NCI-H460 (cell line): ENCODE measurements at regions not wholly inside any gene's neighbourhood (a gene's known extent, or its start where the extent isn't known, plus 50 kb on each side); places are given as distances from the start of the nearest gene placed in this dataset.
"Not testable (repeated sequence)": the region's sequence is repeated elsewhere in the genome, so short reads cannot be mapped to it uniquely, and the experiment has no call there.

ENCODE experiments used
- DNase-seq: peaks from one replicate; pipeline ENCODE4 v3.0.0-alpha.2; 2016; ENCODE audit warnings: low read depth; ENCODE audit errors: extremely low read depth

DNA sequence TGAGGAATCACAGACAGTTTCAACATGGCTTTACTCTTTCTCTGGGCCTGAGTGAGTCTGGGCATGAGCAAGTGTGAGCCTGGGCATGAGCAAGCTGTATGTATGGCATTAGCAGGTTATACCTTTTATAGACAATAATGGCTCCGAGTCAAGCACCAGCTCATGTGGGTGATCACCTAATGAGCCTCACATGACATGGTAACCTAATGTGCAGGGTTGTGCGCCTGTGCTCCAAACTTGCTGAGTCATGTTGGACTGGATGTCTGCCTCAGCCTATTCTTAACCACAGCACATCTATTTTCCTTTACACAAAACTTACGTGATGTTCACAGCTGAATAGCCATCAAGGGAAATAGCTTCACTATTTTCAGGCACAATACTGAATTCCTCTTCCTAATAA is 236.2 kb upstream of the NRIP1 start:
- no peak for DNase-seq

DNA sequence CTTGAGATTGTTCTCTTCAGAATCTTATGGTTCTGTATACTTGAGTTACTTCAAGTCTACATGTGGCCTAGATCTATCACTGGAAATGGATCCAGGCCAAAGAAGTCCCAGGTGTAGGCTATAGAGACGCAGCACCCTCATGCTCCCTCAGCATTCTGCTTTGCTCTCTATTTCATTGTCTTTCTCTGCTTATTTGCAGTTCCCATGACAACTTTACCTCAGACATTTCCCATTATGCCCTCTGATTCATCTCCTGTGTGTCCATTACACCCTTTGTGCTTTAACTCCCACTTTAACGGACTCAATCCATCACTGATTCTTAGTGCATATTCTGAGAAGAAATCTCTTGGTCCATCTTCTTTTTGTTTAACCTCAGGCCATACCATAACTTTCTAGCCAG is 236.9 kb upstream of the NRIP1 start:
- no peak for DNase-seq

DNA sequence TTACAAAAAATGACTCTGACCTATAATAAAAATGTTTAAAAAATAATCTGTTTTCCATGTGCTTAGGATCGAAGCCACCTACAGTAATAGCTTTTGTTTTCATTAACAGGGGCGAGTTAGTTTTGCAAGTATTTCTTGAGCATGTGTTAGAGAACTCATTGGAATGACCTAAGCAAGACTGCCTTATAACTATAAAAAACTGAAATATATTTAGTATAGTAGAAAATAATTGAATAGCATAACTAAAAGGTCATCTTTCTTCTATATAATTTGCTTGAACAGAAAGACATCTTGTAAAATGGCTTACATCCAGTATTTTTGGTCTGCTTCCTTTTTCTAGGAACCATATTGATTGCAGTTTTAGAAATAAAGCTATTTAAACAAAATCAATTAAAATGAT is 241.5 kb upstream of the NRIP1 start:
- DNase-seq, result no peak

DNA sequence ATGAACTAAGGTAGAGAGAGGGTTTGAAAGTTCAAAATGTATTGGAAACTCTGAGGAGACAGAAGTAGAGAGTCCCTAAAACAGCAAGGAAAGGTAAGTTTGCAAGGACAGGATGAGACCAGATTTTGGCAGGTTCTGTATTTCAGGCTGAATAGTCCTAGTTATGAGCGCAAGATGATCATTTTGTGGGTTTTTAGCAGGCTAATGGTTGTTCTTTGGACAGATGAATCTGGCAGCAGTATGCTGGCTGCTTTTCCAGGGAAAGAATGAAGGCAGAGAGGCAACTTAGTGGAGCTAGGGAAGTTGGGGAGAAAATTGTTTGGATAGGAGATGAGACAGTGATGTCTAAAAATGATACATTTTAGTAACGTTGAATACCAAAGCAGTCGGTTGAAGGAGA is 243.5 kb upstream of the NRIP1 start:
- no peak for DNase-seq

DNA sequence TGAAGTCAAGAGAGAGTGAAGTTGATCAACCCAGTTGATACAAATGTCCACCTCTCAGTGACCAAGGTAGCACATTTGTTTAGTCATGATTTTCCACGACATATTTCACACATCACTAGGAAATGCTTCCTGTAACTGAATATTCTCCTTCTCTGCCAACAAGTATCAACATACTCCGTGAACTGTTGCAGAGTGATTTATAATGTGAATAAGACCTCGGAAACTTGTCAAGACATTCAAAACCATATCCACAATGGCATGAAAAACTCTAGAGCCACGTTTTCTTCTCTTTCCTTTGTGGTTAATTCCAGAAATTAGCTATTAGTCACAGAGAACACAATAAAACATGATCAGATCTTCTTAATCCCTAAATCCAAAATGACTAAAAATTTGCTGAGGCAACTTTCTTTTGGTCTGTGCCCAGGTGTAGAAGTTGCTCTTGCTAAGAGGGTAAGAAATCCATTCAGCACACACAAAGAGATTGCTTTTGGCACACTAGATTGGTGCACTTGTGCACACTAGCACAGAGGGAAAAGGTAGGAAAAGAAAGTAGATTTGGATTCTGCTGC is 244.3 kb upstream of the NRIP1 start:
- no peak for DNase-seq

DNA sequence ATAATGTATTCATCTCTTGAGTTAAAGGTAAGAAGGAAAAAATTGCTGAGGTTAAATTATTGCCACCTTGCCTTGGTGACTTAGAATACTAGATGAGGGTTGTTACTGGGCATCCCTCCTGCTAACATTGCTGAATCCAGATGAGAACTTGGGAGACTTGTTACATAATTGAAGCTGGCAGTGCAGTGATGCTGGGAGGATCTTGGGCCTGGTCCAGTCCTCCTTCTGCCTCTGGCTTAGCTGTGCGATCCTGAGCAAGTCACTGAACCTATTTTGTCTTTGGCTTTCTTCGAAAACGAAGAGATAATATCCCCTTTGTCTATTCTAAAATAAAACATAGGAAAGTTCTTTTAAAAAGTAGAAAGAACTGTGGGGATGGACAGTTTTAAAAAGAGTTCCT is 244.9 kb upstream of the NRIP1 start:
- DNase-seq, result no peak

DNA sequence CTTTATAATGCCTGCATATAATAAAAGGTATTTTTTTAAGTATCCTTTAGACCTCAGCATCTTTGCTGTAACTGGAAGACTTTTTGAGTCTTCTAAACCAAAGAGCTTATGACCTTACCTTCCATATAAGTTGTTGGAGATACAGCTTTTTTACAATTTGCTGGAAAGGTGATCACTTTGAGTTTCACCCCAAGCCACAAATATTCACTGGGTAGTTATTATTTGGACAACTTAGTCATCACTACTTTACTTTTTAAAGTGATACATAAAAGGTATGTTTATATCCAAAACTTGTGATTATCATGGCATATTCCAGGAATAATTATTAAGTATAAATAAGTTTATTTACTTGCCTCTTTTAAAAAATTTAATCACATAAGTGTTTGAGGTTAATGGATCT is 246.7 kb upstream of the NRIP1 start:
- no peak for DNase-seq

DNA sequence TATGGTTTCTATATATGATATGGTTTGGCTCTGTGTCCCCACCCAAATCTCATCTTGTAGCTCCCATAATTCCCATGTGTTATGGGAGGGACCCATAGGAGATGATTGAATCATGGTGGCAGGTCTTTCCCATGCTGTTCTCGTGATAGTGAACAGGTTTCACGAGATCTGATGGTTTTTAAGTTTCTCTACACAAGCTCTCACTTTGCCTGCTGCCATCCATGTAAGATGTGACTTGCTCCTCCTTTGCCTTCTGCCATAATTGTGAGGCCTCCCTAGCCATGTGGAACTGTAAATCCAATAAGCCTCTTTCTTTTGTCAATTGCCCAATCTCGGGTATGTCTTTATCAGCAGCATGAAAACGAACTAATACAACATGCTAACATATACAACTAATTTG is 252.2 kb upstream of the NRIP1 start:
- not testable (repeated sequence) for DNase-seq

DNA sequence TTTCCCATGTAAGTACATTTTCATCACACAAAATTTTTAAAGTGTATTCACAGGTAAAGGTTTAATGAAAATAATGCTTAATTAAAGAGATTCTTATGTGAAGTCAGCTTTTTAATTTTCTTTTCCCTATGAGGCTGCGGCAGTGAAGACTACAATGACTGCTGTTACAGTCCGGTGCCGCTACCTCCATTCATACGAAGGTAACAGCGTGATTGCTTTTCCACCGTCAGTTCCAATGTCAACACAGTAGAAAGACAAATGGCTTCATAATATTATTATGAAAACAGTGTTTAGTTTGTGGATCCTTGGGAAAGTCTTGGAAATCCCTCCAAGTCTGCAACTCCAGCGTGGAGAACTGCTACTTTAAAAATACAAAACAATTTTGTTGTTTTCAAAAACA is 254.9 kb upstream of the NRIP1 start:
- DNase-seq, result no peak

DNA sequence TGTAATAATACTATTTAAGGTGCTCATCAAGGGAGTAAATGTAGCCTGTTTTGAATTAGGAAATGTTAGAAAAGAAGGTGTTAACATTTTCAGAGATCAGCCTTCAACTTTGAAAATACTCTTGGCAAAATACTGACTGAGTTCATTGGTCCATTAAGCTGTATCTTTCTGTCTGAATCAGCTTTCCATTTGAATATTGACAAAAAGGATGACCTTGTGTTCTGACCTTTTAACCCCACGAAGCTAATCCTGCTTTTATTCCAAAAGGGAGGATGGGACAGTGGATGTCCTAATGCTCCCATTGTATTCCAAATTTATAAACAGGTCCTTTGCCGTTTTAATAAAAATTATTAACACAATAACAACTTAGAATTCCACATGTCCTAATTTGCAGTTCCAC is 259.7 kb upstream of the NRIP1 start:
- DNase-seq, result no peak

DNA sequence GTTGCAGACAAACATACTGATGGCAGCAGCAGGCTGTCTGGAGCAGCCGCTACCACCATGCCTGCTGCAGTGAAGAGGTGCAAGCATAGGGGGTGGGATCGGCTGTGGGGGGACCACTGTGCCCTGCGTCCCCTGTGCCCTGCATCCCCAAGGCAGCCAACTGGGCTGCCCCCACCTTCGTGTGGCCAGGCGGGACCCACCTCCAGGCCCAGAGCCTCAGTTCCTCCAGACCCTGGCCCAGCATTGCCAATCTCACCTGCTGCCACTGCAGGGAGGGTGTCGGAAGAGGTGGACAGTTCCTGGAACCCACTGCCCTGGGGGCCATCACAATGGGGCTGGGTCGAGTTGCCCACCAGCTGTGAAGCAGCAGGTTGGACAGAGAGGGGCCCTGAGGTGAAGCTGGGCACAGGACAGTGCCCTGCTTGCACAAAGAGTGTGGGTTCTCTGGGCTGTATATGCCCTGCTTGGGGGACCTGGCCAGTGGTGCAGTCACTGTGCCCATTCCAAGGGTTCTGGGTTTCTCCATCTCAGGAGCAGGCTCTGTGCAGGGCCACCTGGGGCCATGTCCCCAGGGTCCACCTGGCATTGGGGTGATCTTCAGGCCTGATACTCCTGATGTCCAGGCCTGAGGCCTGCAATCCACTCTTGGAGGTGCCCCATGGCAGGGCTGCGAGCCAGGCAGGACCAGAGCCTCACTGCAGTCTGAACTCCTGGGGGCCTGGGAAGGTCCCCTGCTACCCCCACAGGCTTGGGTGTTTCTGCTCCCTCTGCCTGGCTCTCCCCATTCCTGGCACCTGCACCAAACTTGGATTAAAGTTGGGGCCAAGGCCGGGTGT is 261.4 kb upstream of the NRIP1 start:
- DNase-seq, result no peak

DNA sequence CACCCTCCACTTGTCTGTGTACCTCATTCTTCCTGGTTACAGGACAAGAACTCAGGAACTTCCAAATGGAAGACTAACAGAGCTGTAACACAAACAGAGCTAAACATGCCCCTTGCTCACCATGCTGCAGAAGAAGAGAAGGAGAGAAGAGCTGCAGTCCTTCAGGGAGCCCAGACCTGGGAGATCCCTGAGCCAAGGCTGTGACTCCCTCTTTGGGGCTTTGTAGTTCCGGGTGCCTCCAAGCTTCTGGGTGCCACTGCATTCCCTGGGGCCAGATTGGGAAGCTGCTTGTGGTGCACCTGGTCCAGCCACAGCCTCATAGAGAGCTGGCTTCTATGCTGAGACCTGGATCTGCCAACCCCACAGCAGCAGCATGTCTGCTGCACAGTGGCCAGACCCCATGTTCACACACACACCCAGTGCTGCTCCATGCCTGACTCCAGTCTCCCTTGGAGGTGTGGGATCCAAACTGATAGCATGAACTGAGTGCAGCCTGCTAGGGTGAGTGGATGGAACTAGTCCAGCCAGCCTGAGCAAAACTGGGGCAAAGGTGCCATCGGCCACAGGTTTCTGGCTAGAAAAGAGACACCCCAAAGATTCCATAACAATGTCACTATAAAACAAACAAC is 263.0 kb upstream of the NRIP1 start:
- no peak for DNase-seq

DNA sequence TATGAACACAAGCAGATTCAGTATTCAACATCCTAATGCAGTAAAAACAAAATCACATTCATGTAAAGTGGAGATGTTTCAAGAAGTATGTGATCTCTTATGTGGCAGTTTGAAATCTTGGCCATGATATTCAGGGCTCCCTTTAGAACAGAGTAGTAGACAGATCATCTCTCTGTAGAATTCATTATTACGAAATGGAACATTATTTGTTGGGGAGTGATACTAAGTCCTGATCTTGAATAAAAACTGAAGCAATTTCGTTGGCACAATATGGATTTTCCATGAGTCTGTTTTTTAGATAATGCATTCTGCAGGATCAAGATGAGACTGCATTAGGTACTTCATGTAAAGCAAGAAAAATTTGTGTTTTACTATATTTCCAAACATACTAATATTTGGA is 264.4 kb upstream of the NRIP1 start:
- no peak for DNase-seq

DNA sequence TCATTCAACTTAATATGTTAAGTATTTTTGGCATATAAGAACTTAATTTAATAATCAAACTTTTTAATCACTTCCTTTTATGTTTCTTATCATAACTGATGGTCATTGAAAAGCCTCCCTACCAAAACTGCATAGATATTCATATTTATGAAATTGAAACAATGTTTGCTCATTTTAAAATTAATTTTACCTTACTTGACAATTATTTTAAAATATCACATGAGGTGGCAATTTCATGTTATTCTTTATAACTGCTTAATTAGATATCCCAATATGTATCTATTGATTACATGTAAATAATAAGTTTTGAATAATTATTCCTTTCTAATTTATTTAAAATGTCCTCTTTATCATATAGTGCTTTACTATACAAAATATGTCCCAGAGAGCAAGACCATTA is 266.1 kb upstream of the NRIP1 start:
- DNase-seq, result no peak

DNA sequence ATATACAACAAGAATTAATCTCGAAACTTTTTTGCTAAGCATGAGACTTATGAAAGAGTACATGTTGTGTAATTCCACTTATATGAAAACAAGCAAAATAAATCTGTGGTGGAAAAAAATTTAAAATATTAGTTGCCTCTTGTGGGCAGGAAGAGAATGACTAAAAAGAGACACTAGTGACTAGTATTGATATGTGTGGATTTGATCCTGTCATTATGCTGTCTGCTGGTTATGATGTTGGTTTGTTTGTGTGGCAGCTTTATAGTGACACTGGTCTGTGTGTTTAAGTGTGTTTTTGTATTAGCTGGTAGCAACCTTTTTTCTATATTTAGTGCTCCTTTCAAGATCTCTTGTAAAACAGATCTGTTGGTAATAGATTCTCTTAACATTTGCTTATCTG is 267.8 kb upstream of the NRIP1 start:
- DNase-seq, result no peak

DNA sequence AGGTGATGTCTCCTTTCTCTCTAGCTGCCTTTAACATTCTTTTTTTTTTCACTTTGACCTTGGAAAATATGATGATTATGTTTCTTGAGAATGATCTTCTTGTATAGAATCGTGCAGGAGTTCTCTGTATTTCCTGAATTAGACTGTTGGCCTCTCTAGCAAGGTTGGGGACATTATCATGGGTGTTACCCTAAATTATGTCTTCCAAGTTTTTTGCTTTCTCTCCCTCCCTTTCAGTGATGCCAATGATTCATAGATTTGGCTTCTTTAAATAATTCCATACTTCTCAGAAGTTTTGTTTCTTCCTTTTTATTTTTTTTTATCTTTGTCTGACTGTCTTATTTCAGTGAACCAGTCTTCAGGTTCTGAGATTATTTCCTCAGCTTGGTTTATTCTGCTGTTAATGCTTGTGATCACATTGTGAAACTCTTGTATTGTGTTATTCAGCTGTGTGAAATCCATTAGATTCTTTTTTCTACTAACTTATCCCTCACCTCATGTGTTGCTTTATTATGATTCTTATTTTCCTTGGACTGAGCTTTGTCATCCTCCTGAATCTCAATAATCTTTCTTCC is 268.4 kb upstream of the NRIP1 start:
- no peak for DNase-seq

DNA sequence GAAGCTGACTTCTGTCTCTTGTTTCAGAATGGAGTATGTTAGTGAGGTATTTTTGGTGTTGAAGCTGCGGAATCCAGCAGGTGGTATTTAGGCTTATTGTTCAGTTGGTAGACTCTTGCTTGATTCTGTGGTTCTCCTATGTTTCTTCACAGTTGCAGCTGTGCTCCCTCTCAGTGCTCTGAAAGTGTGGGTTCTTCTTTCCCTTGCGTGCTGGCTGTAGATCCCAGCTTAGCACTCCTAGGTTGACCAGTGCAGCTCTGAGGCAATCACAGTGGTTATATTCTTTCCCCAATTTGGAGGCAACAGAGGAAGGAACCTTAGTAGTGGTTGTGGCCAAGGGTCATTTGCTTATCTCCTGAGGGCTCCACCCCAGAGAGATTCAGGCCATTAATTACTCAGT is 269.2 kb upstream of the NRIP1 start:
- DNase-seq, result no peak

DNA sequence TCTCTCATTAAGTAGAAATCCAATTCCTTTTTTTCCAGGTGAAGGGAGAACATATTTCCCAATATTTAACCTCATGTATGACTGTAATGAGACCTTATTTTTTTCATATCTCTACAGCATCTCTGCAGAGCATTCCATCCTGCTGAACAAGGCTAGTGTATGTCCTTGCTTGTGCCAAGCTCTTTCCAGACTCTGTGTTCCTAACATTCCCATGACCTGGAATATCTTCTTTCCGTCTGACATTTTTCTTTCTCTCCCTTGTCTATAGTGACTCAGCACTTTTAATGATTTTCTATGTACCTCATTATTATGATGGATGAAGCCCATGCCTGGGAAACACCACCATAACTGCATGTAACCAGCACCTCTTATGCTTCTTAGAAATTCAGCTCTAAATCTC is 278.3 kb upstream of the NRIP1 start:
- DNase-seq, result no peak

DNA sequence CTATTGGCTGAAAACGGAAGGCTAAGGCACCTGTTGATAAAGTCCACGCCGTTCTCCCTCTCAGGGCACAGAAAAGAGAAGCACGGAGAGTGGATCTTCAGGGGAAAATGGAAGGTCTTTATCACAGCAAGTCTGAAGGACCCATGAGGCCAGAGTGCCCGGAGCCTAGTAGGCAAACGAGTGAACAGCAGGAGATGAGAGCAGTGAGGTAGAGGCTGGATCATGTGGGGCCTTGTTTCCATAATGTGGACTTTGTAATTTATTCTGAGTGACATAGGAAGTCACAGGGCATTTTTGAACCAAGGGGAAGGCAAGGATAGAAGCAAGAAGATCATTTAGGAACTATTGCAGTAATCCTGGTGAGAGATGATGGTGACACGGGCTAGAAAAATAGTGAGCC is 287.2 kb upstream of the NRIP1 start:
- no peak for DNase-seq

DNA sequence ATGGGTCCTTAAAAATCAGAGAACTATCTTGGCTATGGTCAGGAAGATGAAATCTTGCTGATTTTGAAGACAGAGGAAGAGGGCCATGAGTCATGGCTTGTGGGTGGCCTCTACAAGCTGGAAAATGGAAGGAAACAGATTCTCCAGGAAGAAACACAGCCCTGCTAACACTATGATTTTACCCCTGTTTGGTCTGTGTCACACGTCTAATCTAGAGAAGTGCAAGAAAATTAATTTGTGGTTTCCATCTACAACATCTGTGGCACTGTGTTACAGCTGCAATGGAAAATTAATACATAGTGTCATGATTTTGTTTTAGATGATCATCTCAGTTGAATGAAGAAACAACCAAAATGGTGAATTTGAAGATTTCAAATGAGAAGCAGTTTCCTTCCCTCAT is 288.7 kb upstream of the NRIP1 start:
- DNase-seq, result no peak

DNA sequence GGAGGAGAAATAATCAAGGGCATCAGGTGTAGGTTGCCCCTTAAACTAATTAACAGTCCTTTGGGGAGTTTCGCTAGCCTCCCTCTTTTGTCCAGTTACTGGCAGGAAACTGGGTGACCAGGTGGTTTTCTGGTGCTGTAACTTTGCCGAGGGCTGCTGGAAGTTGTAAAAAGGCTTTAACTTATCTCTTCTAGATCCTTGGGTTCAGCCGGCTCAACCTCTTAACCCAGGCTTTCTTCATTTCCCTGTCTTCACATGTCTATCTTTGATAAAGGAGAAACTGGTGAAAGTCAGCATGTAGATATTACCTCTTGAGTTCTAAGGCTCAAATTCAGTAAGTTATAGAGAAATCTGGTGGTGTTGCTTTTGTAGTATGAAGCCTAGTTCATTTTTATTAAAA is 289.7 kb upstream of the NRIP1 start:
- DNase-seq, result no peak

DNA sequence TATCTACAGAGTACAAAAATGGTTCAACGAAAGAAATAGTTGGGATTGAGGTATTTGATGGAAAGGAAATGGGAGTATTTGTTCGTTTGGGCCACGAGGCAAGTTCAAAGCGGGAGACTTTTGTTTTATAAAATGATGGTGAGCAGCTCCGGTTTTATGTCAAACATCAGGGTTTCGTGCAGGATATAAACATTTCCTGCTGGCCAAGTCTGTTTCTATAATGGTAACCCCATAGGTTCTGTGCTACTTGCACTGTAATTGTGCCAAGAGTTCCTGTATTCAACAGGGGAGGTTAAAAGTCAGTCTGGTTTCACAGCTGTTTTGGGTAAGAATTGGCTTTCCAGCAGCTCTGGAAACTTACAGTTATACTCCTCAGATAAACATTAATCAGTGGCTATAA is 290.3 kb upstream of the NRIP1 start:
- DNase-seq, result no peak
